ENCODE measurements at regions not wholly inside any gene's neighbourhood (a gene's known extent, or its start where the extent isn't known, plus 50 kb on each side); places are given as distances from the start of the nearest gene placed in this dataset.
A peak's percentile ranks its signal among the peaks of the same experiment; 100 is the strongest.

- H3K36me3 ChIP-seq = no peaks in the 10 kb centered on the region
- no peak for DNase-seq
- intact Hi-C loops (cut with DNase I) = no loop called here
- 92 to 97% methylated on average over 5 of the region's 5 CpGs for WGBS, 2 donors
- no peak for TF ChIP-seq POLR2A (IDR thresholded peaks at IDR 0.05)
- TF ChIP-seq, protein P1, sequence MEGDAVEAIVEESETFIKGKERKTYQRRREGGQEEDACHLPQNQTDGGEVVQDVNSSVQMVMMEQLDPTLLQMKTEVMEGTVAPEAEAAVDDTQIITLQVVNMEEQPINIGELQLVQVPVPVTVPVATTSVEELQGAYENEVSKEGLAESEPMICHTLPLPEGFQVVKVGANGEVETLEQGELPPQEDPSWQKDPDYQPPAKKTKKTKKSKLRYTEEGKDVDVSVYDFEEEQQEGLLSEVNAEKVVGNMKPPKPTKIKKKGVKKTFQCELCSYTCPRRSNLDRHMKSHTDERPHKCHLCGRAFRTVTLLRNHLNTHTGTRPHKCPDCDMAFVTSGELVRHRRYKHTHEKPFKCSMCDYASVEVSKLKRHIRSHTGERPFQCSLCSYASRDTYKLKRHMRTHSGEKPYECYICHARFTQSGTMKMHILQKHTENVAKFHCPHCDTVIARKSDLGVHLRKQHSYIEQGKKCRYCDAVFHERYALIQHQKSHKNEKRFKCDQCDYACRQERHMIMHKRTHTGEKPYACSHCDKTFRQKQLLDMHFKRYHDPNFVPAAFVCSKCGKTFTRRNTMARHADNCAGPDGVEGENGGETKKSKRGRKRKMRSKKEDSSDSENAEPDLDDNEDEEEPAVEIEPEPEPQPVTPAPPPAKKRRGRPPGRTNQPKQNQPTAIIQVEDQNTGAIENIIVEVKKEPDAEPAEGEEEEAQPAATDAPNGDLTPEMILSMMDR (IDR thresholded peaks at IDR 0.05) = no peak
- H3K4me3 ChIP-seq (replicated peaks in 1 of 3) = no peak overlapping the region
- H3K27me3 ChIP-seq = no peaks in the 10 kb centered on the region
- peaks cover 0 to 6% of the 10 kb centered on the region in 2 donors for H3K4me1 ChIP-seq
- no peak overlapping the region for H3K27ac ChIP-seq
- H3K9me3 ChIP-seq = no peaks in the 10 kb centered on the region
Observed at GRCh38 chr1:203567596-203567995, 59.0 kb upstream of the ATP2B4 start.

DNA sequence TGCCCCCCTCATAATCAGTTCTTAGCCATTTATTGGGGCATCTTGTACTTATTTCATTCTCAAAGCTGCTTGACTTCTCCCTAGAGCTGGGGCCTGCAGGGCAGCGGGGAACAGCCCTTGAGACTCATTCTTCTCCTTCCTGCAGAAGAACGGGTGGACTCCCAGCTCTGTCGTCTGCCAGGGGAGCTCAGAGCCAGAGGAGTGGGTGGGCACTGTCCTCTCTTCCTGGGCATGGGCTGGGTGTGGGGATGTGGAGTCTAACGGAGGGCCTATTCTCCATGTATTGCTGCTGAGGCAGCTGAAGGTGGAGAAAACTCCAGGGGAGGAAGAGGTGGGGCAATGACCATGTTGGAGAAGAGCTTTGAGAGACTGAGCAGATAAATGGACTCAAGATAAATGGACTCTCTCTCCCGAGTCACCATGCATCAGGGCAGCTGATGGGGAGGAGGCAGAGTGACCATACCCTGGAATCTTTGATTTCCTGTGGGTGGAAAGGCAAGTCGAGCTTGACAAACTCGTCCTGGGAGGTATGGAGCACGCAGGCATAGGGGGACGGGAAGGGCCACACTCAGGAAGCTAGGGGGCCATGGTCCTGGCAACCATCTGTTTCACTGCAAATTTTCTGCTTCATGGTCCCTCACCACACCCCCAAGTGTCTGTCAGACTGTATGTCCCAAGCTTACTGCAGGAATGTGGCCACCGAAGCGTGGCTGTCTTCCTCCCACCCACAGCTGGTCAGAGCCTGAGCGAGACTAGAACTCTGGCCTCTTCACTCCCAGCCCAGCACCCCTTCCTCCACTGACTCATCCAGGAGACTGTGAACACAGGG lies 56.9 kb upstream of the ATP2B4 start:
- TF ChIP-seq, protein P1 (IDR thresholded peaks at IDR 0.05) = no peak
- TF ChIP-seq POLR2A (IDR thresholded peaks at IDR 0.05) = no peak
- intact Hi-C loops (cut with DNase I) = no loop called here

GRCh38 chr1:203570805-203571204 lies 55.8 kb upstream of the ATP2B4 start:
- peak; percentile 13 to 26 for DNase-seq
- 43 to 50% methylated on average over 3 of the region's 3 CpGs for WGBS, 2 donors
- intact Hi-C loops (cut with DNase I) = no loop called here
- H3K4me3 ChIP-seq (replicated peaks in 1 of 3) = no peak overlapping the region
- H3K4me1 ChIP-seq = no peaks in the 10 kb centered on the region
- no peaks in the 10 kb centered on the region for H3K9me3 ChIP-seq
- no peak overlapping the region for H3K27ac ChIP-seq
- no peaks in the 10 kb centered on the region for H3K27me3 ChIP-seq
- TF ChIP-seq, protein P1 (IDR thresholded peaks at IDR 0.05) = no peak
- TF ChIP-seq POLR2A (IDR thresholded peaks at IDR 0.05) = no peak
- no peaks in the 10 kb centered on the region for H3K36me3 ChIP-seq

More for the DNA sequence above, 56.9 kb upstream of the ATP2B4 start:
- WGBS, 2 donors = 78 to 80% methylated on average over 11 to 12 of the region's 12 CpGs
- no peak for DNase-seq
- H3K27me3 ChIP-seq = no peaks in the 10 kb centered on the region
- peaks cover 0 to under 1% of the 10 kb centered on the region in 2 donors for H3K4me1 ChIP-seq
- H3K36me3 ChIP-seq = no peaks in the 10 kb centered on the region
- no peak overlapping the region for H3K27ac ChIP-seq
- H3K9me3 ChIP-seq = no peaks in the 10 kb centered on the region
- H3K4me3 ChIP-seq (replicated peaks in 1 of 3) = no peak overlapping the region

GRCh38 chr1:203571661-203572060 lies 55.0 kb upstream of the ATP2B4 start:
- peaks cover 0 to 4% of the 10 kb centered on the region in 2 donors for H3K4me1 ChIP-seq
- no peak for DNase-seq
- H3K4me3 ChIP-seq (replicated peaks in 1 of 3) = no peak overlapping the region
- WGBS, 2 donors = 83 to 84% methylated on average over 8 of the region's 8 CpGs
- H3K27ac ChIP-seq = no peak overlapping the region
- no peaks in the 10 kb centered on the region for H3K9me3 ChIP-seq
- no peaks in the 10 kb centered on the region for H3K27me3 ChIP-seq
- TF ChIP-seq, protein P1 (IDR thresholded peaks at IDR 0.05) = no peak
- no peak for TF ChIP-seq POLR2A (IDR thresholded peaks at IDR 0.05)
- H3K36me3 ChIP-seq = no peaks in the 10 kb centered on the region
- intact Hi-C loops (cut with DNase I) = no loop called here

DNA sequence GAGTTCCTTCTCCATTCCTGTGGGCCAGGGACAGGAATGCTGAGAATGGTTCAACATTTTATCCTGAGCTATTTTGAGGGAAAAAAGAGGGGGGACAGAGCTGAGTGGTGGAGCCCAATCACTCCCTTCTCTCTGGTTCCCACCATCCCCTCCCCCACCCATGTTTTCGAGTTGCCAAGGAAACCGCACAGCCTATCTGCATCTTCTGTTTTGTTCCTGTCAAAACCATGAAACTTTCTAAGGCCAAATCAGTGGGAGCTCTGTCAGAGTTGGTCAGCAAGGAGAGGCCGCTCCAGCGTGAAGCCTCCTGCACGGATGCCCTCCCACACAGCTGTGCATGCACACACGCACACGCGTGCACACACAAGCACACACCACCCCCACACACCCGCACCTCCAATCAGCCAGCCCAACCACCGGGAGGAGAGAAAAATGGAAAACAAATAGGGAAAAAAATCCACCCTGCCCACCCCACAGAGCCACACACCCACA lies 54.5 kb upstream of the ATP2B4 start:
- DNase-seq = no peak
- no peaks in the 10 kb centered on the region for H3K27me3 ChIP-seq
- H3K36me3 ChIP-seq = no peaks in the 10 kb centered on the region
- H3K4me1 ChIP-seq = peaks cover 0 to 8% of the 10 kb centered on the region in 2 donors
- no peak overlapping the region for H3K4me3 ChIP-seq (replicated peaks in 1 of 3)
- no peaks in the 10 kb centered on the region for H3K9me3 ChIP-seq
- intact Hi-C loops (cut with DNase I) = no loop called here
- no peak overlapping the region for H3K27ac ChIP-seq
- 69 to 75% methylated on average over 10 of the region's 10 CpGs for WGBS, 2 donors
- TF ChIP-seq, protein P1 (IDR thresholded peaks at IDR 0.05) = no peak
- TF ChIP-seq POLR2A (IDR thresholded peaks at IDR 0.05) = no peak

Measured in thyroid gland (tissue), 4 donors.